Epidermal melanocyte (primary cell): ENCODE measurements at regions not wholly inside any gene's neighbourhood (a gene's known extent, or its start where the extent isn't known, plus 50 kb on each side); places are given as distances from the start of the nearest gene placed in this dataset.
A peak's percentile ranks its signal among the peaks of the same experiment; 100 is the strongest.
"Not testable (repeated sequence)": the region's sequence is repeated elsewhere in the genome, so short reads cannot be mapped to it uniquely, and the experiment has no call there.

ENCODE experiments used
- DNase-seq: peaks from one replicate; pipeline ENCODE4 v3.0.0; 2011; ENCODE audit warnings: low spot score; ENCODE audit not compliant: insufficient read length

GRCh38 chr5:113652161-113652560 lies 138.7 kb downstream of the YTHDC2 start:
- DNase-seq, result no peak

- DNase-seq, result no peak
Observed at GRCh38 chr5:113654828-113655227, 141.3 kb downstream of the YTHDC2 start.

- DNase-seq, result no peak
Observed at GRCh38 chr5:113660206-113660605, 146.7 kb downstream of the YTHDC2 start.

DNA sequence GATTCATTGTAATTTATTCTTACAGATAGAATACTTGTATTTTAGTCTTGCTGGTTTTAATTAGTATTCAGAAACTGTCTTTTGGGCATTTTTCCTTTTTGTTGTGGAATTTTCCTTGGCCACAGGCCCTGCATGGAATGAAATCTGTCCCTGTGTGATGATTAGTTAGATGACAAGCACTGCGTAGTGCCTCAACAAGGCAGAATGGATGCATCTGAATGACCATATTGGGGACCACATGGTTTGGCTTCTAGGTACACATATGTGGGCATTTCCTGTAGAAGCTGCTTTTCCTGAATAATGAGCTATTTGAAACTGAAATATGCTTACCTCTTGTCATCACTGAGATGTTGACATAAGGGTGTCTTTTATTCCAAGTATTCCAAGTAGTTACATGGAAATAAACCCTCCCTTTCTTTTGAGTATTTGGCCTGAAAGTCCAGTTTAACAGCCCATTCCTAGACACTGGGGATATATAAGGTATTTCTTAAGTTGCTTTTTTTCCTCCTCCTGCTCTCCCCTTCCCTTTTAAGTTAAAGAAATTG lies 147.3 kb downstream of the YTHDC2 start:
- DNase-seq, result no peak

DNA sequence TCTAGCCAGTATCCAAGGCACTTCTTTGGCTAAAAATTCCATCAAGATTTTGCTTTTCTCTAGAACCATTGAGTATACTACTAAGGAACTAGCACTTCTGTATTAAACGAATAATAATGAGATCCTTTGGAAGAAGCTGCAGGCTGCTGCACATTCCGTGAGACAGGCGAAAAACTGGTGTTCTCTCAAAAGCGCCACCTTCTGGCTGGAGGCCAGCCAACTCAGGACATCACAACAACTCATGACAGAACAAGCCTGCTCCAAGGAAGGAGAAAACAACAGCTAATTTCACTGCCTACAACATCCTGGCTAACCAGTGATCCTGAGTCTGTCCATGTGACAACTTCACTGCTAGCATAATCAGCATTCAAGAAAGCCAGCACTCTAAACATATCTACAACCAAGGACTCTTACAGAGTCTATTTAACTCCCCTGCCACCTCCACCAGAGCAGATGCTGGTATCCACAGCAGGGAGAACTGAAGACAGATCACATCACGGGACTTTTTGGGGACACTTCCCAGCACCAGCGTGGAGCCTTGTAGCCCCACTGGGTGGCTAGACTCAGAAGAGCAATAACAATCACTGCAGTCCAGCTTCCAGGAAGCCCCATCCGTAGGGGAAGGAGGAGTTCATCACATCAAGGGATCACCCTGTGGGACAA lies 150.5 kb downstream of the YTHDC2 start:
- DNase-seq, result no peak

DNA sequence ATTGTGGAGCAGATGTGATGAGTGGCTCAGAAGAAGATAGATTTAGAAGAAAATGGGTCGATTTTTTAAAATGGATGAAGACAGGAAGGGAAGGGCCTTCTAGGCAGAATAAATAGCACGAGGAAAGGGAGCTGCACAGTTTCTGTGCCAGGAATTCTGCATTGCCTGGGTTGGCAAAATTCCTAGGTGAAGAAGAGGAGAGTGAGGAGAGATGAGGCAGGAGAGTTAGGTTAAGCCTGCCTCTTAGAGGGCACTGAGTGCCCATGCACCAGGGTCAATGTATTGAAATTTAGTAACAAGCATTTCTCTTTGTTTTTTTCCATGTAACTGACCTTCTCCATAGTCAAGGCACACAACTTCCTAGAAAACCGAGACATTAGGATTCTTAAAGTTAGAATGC lies 159.5 kb downstream of the YTHDC2 start:
- DNase-seq, result no peak

DNA sequence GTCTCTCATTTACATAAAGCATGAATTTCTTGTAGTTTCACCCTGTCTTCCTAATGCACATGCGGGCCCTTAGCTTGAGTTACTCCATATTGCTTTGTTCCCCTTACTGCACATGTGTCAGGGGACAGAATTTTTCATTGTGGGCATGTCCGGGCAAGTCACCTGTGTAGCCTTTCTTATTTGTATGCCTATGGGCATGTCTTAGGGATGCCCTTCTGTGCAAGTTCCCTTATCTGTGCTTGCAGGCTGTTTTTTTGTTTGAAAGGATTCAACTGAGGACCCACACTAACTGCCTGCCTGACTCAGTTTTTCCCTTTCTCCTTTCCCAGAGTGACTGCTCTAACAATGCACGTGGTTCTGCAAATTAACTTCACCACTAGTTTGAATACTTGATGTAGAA lies 161.7 kb downstream of the YTHDC2 start:
- DNase-seq, result no peak

DNA sequence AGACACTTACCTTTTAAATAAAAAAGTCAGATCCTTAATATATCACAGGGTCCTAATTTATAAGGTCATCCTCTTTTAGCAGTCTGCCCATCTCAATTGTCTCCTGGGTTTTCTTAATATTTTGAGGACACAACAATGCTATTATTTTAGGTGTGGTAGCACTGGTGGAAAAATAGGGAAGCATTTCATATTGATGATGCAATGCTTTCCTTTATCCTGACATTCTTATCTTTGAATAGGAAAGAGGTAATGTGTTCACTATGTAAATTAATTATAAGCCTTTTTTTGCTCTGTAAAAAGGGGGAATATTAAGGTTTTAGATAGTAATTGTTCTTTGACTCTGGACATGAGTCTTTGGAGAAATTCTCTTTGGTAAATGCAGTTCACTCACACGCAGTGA lies 164.7 kb downstream of the YTHDC2 start:
- no peak for DNase-seq

- peak; percentile 50 for DNase-seq
Observed at GRCh38 chr5:113678924-113679575, 165.6 kb downstream of the YTHDC2 start.

GRCh38 chr5:113680534-113680933 lies 167.0 kb downstream of the YTHDC2 start:
- DNase-seq, result no peak

- DNase-seq, result no peak
Observed at GRCh38 chr5:113682497-113683136, 169.1 kb downstream of the YTHDC2 start.

GRCh38 chr5:113683211-113683610 lies 169.7 kb downstream of the YTHDC2 start:
- DNase-seq, result no peak

GRCh38 chr5:113686599-113686998 lies 173.1 kb downstream of the YTHDC2 start:
- no peak for DNase-seq

DNA sequence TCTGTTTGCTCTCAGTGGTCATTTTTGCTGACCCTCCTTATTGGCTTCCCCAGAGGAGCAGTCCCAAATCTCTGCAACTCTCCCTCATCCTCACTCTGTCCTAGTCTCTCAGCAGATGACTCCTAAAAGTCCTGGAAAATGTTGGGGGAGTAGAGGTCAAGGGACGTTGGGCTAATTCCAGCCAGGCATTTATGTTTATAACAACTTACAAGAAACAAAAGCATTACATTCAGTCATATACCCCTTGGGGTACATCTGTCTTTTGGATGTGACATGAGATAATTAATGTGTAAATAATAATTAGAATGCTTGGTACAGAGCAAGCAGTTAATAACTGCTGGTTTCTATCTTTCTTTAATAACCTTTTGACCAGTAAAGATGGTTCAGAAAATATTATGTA lies 176.2 kb downstream of the YTHDC2 start:
- DNase-seq, result no peak

DNA sequence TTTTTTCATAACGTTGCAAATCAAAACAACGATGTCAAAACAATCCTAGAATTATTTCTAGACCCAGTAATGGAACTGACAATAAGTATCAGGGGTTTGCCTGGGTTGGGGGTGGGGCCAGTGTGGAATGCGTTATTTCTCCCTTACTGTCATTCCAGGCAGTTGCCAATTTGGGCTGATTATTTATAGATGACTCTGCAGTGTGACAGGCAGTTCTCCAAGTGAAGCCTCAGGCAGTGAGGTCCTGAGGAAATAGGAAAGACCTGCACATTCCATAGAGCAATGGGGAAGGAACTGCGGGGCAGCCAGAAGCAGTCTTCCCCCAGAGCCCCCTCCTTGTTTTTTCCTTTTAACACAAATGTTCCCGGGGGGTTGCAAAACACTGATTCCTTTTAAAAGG lies 179.0 kb downstream of the YTHDC2 start:
- no peak for DNase-seq

GRCh38 chr5:113692891-113693457 lies 179.5 kb downstream of the YTHDC2 start:
- DNase-seq, result no peak

GRCh38 chr5:113693701-113694100 lies 180.2 kb downstream of the YTHDC2 start:
- no peak for DNase-seq

- DNase-seq, result no peak
Observed at GRCh38 chr5:113694576-113694975, 181.1 kb downstream of the YTHDC2 start.

GRCh38 chr5:113703266-113703665 lies 189.8 kb downstream of the YTHDC2 start:
- no peak for DNase-seq

DNA sequence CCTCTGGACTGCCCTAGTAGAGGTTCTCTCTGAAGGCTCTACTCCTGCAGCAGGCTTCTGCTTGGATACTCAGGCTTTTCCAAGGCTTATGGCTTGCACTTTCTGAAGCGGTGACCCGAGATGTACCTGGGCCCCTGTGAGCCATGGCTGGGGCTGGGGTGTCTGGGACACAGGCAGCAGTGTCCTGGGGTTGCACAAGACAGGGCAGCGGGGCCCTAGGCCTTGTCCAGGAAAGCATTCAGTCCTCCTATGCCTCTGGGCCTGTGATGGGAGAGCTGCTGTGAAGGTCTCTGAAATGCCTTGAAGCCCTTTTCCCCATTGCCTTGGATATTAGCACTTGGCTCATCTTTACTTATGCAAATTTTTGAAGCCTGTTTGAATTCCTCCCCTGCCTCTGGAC lies 192.2 kb downstream of the YTHDC2 start:
- DNase-seq, result no peak

DNA sequence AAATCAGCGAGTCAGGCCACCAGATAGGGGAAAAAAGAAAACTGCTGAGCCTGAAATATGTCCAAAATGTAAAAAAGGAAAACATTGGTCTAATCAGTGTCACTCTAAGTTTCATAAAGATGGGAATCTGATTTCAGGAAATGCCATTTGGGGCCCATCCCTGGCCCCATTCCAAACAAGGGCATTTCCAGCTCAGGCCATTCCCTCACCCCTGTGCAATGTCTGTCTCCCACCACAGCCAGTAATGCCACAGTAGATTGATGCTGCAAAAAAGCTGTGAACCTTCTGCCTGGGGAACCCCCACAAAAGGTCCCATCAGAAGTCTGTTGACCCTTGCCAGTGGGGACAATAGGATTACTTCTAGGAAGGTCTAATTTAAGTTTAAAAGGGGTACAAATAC lies 199.6 kb downstream of the YTHDC2 start:
- DNase-seq, result no peak

DNA sequence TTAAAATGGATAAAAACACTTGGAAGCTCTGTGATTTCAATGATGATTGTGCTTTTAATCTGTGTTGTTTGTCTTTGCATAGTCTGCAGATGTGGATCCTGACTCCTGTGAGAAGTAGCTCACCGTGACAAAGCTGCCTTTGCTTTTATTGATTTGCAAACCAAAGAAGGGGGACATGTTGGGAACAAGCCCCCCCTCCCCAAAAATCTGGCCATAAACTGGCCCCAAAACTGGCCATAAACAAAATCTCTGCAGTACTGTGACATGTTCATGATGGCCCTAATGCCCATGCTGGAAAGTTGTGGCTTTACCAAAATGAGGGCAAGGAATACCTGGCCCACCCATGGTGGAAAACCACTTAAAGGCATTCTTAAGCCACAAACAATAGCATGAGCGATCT lies 202.4 kb downstream of the YTHDC2 start:
- DNase-seq, result not testable (repeated sequence)
